ENCODE measurements at regions not wholly inside any gene's neighbourhood (a gene's known extent, or its start where the extent isn't known, plus 50 kb on each side); places are given as distances from the start of the nearest gene placed in this dataset.
"Not testable (repeated sequence)": the region's sequence is repeated elsewhere in the genome, so short reads cannot be mapped to it uniquely, and the experiment has no call there.

DNA sequence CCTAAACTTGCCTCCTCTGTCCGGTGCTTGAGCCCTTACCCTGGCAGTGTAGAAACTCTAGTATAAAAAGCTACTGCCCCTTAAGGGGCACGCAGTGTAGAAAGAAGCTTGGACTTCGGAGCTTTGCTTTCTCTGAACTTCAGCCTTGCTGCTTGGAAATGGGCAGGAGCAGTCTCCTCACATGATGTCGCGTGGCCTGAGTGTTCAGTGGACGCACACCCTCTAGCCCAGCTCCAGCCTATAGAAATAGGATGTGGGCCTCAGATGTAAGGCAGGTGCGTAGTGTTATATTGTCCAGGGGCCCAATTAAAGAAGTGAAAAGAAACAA lies 98.2 kb upstream of the PCBD1 start:
- Histone ChIP-seq H3K4me1 (ENCODE audit: insufficient read depth) (no peaks in the 10 kb centered on the region), H3K9ac (no peak overlapping the region), H3F3A (ENCODE audit: insufficient read depth) (no peaks in the 10 kb centered on the region), H3K27me3 (replicated peaks; ENCODE audit: insufficient read depth) (peaks cover 21% of the 10 kb centered on the region; the same call in 1 of the 2 replicates), H3K4me2 (ENCODE audit: unreplicated experiment) (no peak overlapping the region), H3K9me2 (ENCODE audit: insufficient read depth) (no peaks in the 10 kb centered on the region), H3K36me3 (ENCODE audit: low read depth) (no peaks in the 10 kb centered on the region), H2AFZ (no peak overlapping the region), H3K79me2 (ENCODE audit: insufficient read depth) (no peaks in the 10 kb centered on the region), H3K9me3 (ENCODE audit: low read depth) (no peaks in the 10 kb centered on the region), H3K27ac (no peak overlapping the region), H3K4me3 (no peak overlapping the region), H4K20me1 (ENCODE audit: insufficient read depth) (no peaks in the 10 kb centered on the region)
- 59 to 61% methylated on average over 7 of the region's 7 CpGs for WGBS, 2 experiments (ENCODE audit: low coverage in 1 of 2, low lambda C conversion rate in 2 of 2, missing lambda C conversion rate in 2 of 2)
- TF ChIP-seq EZH2phosphoT487 (IDR thresholded peaks at IDR 0.05; ENCODE audit: insufficient read depth, low read depth) (no peak), EZH2 (IDR thresholded peaks at IDR 0.05; ENCODE audit: insufficient read depth, poor library complexity, severe bottlenecking) (no peak)
- in situ Hi-C loops (cut with MboI): no loop called here
- no peak for DNase-seq

DNA sequence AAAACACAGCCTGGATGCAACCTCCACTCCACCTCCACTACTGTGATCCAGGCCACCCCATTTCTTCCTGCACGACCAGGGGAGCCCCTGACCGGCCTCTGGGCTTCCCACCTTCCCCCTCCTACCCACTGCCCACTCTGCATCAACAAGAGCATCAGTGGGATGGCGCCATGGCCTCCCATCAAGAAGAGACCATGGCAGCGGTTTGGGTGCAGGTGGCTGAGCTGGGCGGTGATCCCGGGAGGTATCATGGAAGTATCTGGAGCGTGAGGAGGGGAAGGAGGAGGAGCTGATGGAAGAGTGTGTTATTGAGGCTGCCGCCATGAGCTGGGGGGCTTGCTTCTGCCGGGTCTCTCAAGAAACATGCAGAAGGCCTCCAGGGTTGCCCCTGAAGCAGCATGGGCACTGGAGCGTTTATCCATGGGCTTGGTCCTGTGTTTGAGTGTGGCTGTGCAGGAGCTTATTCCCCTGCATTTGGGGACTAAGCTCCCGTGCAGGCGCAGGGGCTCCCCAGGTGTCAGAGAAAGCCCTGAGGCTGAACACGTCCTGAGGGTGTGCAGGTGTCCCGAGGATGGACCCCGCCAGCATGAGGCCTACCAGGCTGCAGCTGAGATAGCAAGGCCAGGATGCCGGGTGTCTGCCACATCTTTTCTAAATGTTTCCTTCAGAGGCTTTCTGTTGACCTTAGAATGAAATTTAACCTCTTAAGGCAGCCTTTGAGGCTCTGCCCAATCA lies 99.2 kb upstream of the PCBD1 start:
- TF ChIP-seq EZH2 (IDR thresholded peaks at IDR 0.05; ENCODE audit: insufficient read depth, poor library complexity, severe bottlenecking) (no peak), EZH2phosphoT487 (IDR thresholded peaks at IDR 0.05; ENCODE audit: insufficient read depth, low read depth) (no peak)
- H3K4me1 ChIP-seq (ENCODE audit: insufficient read depth): no peaks in the 10 kb centered on the region
- no peaks in the 10 kb centered on the region for H3K9me2 ChIP-seq (ENCODE audit: insufficient read depth)
- DNase-seq: no peak
- H3K27ac ChIP-seq: no peak overlapping the region
- no peak overlapping the region for H2AFZ ChIP-seq
- peaks cover 28% of the 10 kb centered on the region for H3K27me3 ChIP-seq (replicated peaks; ENCODE audit: insufficient read depth)
- WGBS, 2 experiments (ENCODE audit: low coverage in 1 of 2, low lambda C conversion rate in 2 of 2, missing lambda C conversion rate in 2 of 2): 45 to 48% methylated on average over 16 of the region's 16 CpGs
- no peaks in the 10 kb centered on the region for H3K36me3 ChIP-seq (ENCODE audit: low read depth)
- no peaks in the 10 kb centered on the region for H3F3A ChIP-seq (ENCODE audit: insufficient read depth)
- H3K4me2 ChIP-seq (ENCODE audit: unreplicated experiment): no peak overlapping the region
- H3K4me3 ChIP-seq: no peak overlapping the region
- no peaks in the 10 kb centered on the region for H4K20me1 ChIP-seq (ENCODE audit: insufficient read depth)
- no peak overlapping the region for H3K9ac ChIP-seq
- H3K79me2 ChIP-seq (ENCODE audit: insufficient read depth): no peaks in the 10 kb centered on the region
- in situ Hi-C loops (cut with MboI): no loop called here
- no peaks in the 10 kb centered on the region for H3K9me3 ChIP-seq (ENCODE audit: low read depth)

DNA sequence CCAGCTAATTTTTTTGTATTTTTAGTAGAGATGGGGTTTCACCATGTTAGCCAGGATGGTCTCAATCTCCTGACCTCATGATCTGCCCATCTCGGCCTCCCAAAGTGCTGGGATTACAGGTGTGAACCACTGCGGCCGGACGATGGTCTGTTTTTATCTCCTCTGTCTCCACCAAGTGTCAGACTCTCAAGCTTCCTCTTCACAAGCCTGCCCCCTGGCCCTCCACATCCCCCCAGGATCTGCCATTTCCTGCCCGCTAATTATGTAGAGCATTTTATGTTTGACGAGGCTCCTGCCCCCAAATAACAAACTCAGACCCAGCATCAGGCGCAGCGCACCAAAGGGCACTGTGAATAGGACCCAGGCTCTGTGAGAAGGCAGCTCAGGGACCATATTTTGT lies 101.8 kb upstream of the PCBD1 start:
- H3K9me2 ChIP-seq (ENCODE audit: insufficient read depth); H3F3A ChIP-seq (ENCODE audit: insufficient read depth); H3K9ac ChIP-seq; DNase-seq; H3K79me2 ChIP-seq (ENCODE audit: insufficient read depth); H3K9me3 ChIP-seq (ENCODE audit: low read depth); in situ Hi-C loops (cut with MboI); H3K4me3 ChIP-seq; H3K4me2 ChIP-seq (ENCODE audit: unreplicated experiment); H4K20me1 ChIP-seq (ENCODE audit: insufficient read depth); H3K4me1 ChIP-seq (ENCODE audit: insufficient read depth); H3K36me3 ChIP-seq (ENCODE audit: low read depth); H2AFZ ChIP-seq; H3K27ac ChIP-seq: not testable (repeated sequence)
- WGBS, 2 experiments (ENCODE audit: low coverage in 1 of 2, low lambda C conversion rate in 2 of 2, missing lambda C conversion rate in 2 of 2): 66 to 76% methylated on average over 8 of the region's 8 CpGs
- H3K27me3 ChIP-seq (replicated peaks; ENCODE audit: insufficient read depth): peaks cover 27% of the 10 kb centered on the region

DNA sequence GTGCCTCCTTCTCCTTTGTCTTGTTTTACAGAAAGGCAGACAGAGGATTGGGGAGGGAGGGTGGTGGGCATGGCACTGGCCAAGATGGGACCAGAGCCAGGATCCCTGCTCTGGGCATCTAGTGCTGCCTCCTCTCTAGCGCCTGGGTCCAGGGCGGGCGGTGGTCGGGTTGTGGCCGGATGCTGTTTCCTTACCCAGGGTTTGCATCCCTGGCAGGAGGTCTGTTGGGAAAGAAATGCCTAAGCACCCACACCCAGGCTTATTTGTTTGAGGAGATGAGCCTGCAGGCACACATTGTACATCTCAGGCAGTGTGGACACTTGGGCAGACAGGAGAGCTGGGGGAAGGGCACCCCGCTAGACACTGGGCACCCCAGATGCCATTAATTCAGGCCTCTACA lies 102.3 kb upstream of the PCBD1 start:
- DNase-seq: no peak
- Histone ChIP-seq H3K9me2 (ENCODE audit: insufficient read depth) (no peaks in the 10 kb centered on the region), H3K4me1 (ENCODE audit: insufficient read depth) (no peaks in the 10 kb centered on the region), H3K4me3 (no peak overlapping the region), H3K79me2 (ENCODE audit: insufficient read depth) (no peaks in the 10 kb centered on the region), H3F3A (ENCODE audit: insufficient read depth) (no peaks in the 10 kb centered on the region), H4K20me1 (ENCODE audit: insufficient read depth) (no peaks in the 10 kb centered on the region), H3K9me3 (ENCODE audit: low read depth) (no peaks in the 10 kb centered on the region), H3K36me3 (ENCODE audit: low read depth) (no peaks in the 10 kb centered on the region), H3K9ac (no peak overlapping the region), H3K27ac (no peak overlapping the region), H2AFZ (no peak overlapping the region), H3K4me2 (ENCODE audit: unreplicated experiment) (no peak overlapping the region), H3K27me3 (replicated peaks; ENCODE audit: insufficient read depth) (peaks cover 27% of the 10 kb centered on the region)
- 37 to 40% methylated on average over 6 of the region's 6 CpGs for WGBS, 2 experiments (ENCODE audit: low coverage in 1 of 2, low lambda C conversion rate in 2 of 2, missing lambda C conversion rate in 2 of 2)
- TF ChIP-seq EZH2 (IDR thresholded peaks at IDR 0.05; ENCODE audit: insufficient read depth, poor library complexity, severe bottlenecking): no peak
- TF ChIP-seq EZH2phosphoT487 (IDR thresholded peaks at IDR 0.05; ENCODE audit: insufficient read depth, low read depth): no peak
- in situ Hi-C loops (cut with MboI): no loop called here
